ENCODE measurements at regions not wholly inside any gene's neighbourhood (a gene's known extent, or its start where the extent isn't known, plus 50 kb on each side); places are given as distances from the start of the nearest gene placed in this dataset.

DNA sequence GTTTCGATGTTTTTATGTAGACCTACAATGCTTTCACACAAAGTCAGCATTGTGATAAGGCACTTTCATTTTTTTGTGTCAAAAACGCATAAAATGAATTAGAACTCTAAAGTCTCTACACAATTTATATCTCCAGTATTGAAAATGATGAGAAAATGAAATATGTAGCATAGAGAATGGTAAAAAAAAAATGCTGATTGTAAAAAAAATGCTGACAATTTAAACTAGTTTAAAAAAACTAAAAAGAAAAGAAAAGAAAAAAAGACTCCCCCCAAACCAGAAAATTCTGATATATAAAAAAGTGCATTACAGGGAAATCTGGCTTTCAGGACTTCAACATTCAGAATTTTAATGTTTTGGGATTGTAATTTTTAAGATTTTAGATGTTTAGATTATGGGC, 148.1 kb downstream of the FZD1 start:
- Histone ChIP-seq H3K4me3 (ENCODE audit: low read depth, low read length, poor library complexity, severe bottlenecking) (no peak overlapping the region), H3K9ac (ENCODE audit: low read length) (no peak overlapping the region), H2AFZ (ENCODE audit: low read length) (no peak overlapping the region), H3F3A (ENCODE audit: insufficient read depth, low read length) (no peaks in the 10 kb centered on the region), H3K9me3 (ENCODE audit: low read length) (no peaks in the 10 kb centered on the region), H3K9me2 (ENCODE audit: low read depth, low read length) (no peaks in the 10 kb centered on the region), H3K27ac (ENCODE audit: low read depth, low read length, poor library complexity, severe bottlenecking) (no peak overlapping the region), H3K27me3 (ENCODE audit: insufficient read depth, low read length) (no peaks in the 10 kb centered on the region), H4K20me1 (ENCODE audit: insufficient read depth, low read length) (no peaks in the 10 kb centered on the region), H3K36me3 (ENCODE audit: insufficient read depth, low read length) (no peaks in the 10 kb centered on the region), H3K4me1 (ENCODE audit: insufficient read depth, low read length, severe bottlenecking) (no peaks in the 10 kb centered on the region), H3K4me2 (ENCODE audit: low read length) (no peak overlapping the region), H3K79me2 (ENCODE audit: insufficient read depth, low read length) (no peaks in the 10 kb centered on the region)
- no peak for TF ChIP-seq EZH2 (IDR thresholded peaks at IDR 0.05; ENCODE audit: borderline replicate concordance, low read length)
- TF ChIP-seq, protein P1, sequence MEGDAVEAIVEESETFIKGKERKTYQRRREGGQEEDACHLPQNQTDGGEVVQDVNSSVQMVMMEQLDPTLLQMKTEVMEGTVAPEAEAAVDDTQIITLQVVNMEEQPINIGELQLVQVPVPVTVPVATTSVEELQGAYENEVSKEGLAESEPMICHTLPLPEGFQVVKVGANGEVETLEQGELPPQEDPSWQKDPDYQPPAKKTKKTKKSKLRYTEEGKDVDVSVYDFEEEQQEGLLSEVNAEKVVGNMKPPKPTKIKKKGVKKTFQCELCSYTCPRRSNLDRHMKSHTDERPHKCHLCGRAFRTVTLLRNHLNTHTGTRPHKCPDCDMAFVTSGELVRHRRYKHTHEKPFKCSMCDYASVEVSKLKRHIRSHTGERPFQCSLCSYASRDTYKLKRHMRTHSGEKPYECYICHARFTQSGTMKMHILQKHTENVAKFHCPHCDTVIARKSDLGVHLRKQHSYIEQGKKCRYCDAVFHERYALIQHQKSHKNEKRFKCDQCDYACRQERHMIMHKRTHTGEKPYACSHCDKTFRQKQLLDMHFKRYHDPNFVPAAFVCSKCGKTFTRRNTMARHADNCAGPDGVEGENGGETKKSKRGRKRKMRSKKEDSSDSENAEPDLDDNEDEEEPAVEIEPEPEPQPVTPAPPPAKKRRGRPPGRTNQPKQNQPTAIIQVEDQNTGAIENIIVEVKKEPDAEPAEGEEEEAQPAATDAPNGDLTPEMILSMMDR (IDR thresholded peaks at IDR 0.05; ENCODE audit: low read length), result no peak

- Histone ChIP-seq H3F3A (ENCODE audit: insufficient read depth, low read length) (no peaks in the 10 kb centered on the region), H3K4me1 (ENCODE audit: insufficient read depth, low read length, severe bottlenecking) (no peaks in the 10 kb centered on the region), H3K4me3 (ENCODE audit: low read depth, low read length, poor library complexity, severe bottlenecking) (no peak overlapping the region), H3K9me3 (ENCODE audit: low read length) (no peaks in the 10 kb centered on the region), H3K9me2 (ENCODE audit: low read depth, low read length) (no peaks in the 10 kb centered on the region), H2AFZ (ENCODE audit: low read length) (no peak overlapping the region), H3K36me3 (ENCODE audit: insufficient read depth, low read length) (no peaks in the 10 kb centered on the region), H3K79me2 (ENCODE audit: insufficient read depth, low read length) (no peaks in the 10 kb centered on the region), H3K27me3 (ENCODE audit: insufficient read depth, low read length) (no peaks in the 10 kb centered on the region), H4K20me1 (ENCODE audit: insufficient read depth, low read length) (no peaks in the 10 kb centered on the region), H3K27ac (ENCODE audit: low read depth, low read length, poor library complexity, severe bottlenecking) (no peak overlapping the region), H3K9ac (ENCODE audit: low read length) (no peak overlapping the region), H3K4me2 (ENCODE audit: low read length) (no peak overlapping the region)
- TF ChIP-seq, protein P1 (IDR thresholded peaks at IDR 0.05; ENCODE audit: low read length), result no peak
- no peak for TF ChIP-seq EZH2 (IDR thresholded peaks at IDR 0.05; ENCODE audit: borderline replicate concordance, low read length)
Observed at GRCh38 chr7:91414734-91415133, 150.5 kb downstream of the FZD1 start.

DNA sequence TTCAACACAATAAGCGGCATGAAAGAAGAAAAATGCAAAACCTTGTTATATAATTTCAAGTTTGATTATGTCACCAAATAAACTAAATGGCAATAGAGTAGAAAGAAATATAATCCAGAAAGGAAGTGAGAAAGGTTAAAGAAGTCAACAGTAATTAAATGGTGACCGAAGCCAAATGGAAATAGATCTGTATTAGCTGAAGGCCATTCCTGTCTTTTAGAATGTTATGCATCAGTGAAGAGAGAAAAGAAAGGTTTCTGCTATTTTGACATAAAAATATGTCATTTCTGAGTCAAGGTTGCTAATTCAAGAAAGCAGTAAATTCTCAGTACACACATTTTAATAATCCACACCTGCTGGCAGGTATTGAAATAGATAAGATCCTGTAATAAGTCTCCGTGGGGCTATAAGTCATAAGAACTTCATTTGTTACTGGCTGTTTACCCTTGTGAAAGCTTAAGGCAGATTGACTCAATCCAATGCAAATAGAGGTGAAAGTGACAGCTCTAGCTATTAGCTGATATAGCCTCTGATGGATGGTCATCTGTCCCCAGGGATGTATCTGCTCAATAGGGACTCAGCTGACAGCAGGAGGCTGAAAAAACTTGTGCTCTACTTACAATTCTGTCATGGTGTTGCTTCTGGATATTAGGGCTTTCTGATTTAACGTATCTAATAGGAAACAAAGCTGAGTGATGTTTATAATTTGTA, 152.1 kb downstream of the FZD1 start:
- H3K36me3 ChIP-seq (ENCODE audit: insufficient read depth, low read length), result no peaks in the 10 kb centered on the region
- no peaks in the 10 kb centered on the region for H3K4me1 ChIP-seq (ENCODE audit: insufficient read depth, low read length, severe bottlenecking)
- no peaks in the 10 kb centered on the region for H3K27me3 ChIP-seq (ENCODE audit: insufficient read depth, low read length)
- no peak overlapping the region for H3K4me2 ChIP-seq (ENCODE audit: low read length)
- no peaks in the 10 kb centered on the region for H3K9me3 ChIP-seq (ENCODE audit: low read length)
- no peak overlapping the region for H3K4me3 ChIP-seq (ENCODE audit: low read depth, low read length, poor library complexity, severe bottlenecking)
- no peak overlapping the region for H3K27ac ChIP-seq (ENCODE audit: low read depth, low read length, poor library complexity, severe bottlenecking)
- TF ChIP-seq, protein P1 (IDR thresholded peaks at IDR 0.05; ENCODE audit: low read length), result no peak
- TF ChIP-seq EZH2 (IDR thresholded peaks at IDR 0.05; ENCODE audit: borderline replicate concordance, low read length), result no peak
- H3K9me2 ChIP-seq (ENCODE audit: low read depth, low read length), result no peaks in the 10 kb centered on the region
- H3K9ac ChIP-seq (ENCODE audit: low read length), result no peak overlapping the region
- H3F3A ChIP-seq (ENCODE audit: insufficient read depth, low read length), result no peaks in the 10 kb centered on the region
- H4K20me1 ChIP-seq (ENCODE audit: insufficient read depth, low read length), result no peaks in the 10 kb centered on the region
- no peaks in the 10 kb centered on the region for H3K79me2 ChIP-seq (ENCODE audit: insufficient read depth, low read length)
- no peak overlapping the region for H2AFZ ChIP-seq (ENCODE audit: low read length)

Data from OCI-LY1 (cell line).